GM12873 (cell line): ENCODE measurements at regions not wholly inside any gene's neighbourhood (a gene's known extent, or its start where the extent isn't known, plus 50 kb on each side); places are given as distances from the start of the nearest gene placed in this dataset.

Source experiments
- CTCF ChIP-seq: IDR thresholded peaks from 2 replicates; pipeline ENCODE4 v1.5.1; 2012; ENCODE audit warnings: low read depth, mild to moderate bottlenecking, moderate library complexity, low read length, control low read depth; ENCODE audit not compliant: insufficient read depth; ENCODE audit errors: missing control alignments

GRCh38 chr7:81330108-81330507 is 411.3 kb upstream of the SEMA3C start:
- TF ChIP-seq CTCF = no peak

- TF ChIP-seq CTCF = no peak
Observed at GRCh38 chr7:81327468-81328266, 408.8 kb upstream of the SEMA3C start.

- TF ChIP-seq CTCF = no peak
Observed at GRCh38 chr7:81321949-81322348, 403.1 kb upstream of the SEMA3C start.

- TF ChIP-seq CTCF = no peak
Observed at GRCh38 chr7:81317741-81318140, 398.9 kb upstream of the SEMA3C start.

GRCh38 chr7:81308643-81309322 is 389.9 kb upstream of the SEMA3C start:
- no peak for TF ChIP-seq CTCF

- TF ChIP-seq CTCF = no peak
Observed at GRCh38 chr7:81301815-81302214, 383.0 kb upstream of the SEMA3C start.

GRCh38 chr7:81300753-81301152 is 381.9 kb upstream of the SEMA3C start:
- TF ChIP-seq CTCF = no peak
